ENCODE measurements at regions not wholly inside any gene's neighbourhood (a gene's known extent, or its start where the extent isn't known, plus 50 kb on each side); places are given as distances from the start of the nearest gene placed in this dataset.

DNA sequence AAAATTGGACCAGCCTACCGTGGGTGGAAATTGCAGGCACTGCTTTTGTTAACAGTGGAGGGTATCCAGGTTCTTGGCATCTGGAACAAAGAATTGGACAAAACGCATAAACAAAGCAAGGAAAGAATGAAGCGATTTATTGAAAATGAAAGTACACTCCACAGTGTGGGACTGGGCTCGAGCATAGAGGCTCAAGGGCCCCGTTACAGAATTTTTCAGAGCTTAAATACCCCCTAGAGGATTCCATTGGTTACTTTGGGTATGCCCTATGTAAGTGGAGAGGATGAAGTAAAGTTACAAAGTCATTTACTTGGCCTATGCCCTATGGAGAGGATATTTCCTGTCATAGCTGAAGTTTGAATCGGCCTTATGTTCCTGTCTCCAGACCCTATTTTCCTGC is 85.3 kb downstream of the GLUD2 start:
- TF ChIP-seq, protein P1, sequence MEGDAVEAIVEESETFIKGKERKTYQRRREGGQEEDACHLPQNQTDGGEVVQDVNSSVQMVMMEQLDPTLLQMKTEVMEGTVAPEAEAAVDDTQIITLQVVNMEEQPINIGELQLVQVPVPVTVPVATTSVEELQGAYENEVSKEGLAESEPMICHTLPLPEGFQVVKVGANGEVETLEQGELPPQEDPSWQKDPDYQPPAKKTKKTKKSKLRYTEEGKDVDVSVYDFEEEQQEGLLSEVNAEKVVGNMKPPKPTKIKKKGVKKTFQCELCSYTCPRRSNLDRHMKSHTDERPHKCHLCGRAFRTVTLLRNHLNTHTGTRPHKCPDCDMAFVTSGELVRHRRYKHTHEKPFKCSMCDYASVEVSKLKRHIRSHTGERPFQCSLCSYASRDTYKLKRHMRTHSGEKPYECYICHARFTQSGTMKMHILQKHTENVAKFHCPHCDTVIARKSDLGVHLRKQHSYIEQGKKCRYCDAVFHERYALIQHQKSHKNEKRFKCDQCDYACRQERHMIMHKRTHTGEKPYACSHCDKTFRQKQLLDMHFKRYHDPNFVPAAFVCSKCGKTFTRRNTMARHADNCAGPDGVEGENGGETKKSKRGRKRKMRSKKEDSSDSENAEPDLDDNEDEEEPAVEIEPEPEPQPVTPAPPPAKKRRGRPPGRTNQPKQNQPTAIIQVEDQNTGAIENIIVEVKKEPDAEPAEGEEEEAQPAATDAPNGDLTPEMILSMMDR (IDR thresholded peaks at IDR 0.05): no peak
- TF ChIP-seq POLR2AphosphoS5 (IDR thresholded peaks at IDR 0.05; ENCODE audit: low read depth, low read length): no peak
- TF ChIP-seq, protein P2, sequence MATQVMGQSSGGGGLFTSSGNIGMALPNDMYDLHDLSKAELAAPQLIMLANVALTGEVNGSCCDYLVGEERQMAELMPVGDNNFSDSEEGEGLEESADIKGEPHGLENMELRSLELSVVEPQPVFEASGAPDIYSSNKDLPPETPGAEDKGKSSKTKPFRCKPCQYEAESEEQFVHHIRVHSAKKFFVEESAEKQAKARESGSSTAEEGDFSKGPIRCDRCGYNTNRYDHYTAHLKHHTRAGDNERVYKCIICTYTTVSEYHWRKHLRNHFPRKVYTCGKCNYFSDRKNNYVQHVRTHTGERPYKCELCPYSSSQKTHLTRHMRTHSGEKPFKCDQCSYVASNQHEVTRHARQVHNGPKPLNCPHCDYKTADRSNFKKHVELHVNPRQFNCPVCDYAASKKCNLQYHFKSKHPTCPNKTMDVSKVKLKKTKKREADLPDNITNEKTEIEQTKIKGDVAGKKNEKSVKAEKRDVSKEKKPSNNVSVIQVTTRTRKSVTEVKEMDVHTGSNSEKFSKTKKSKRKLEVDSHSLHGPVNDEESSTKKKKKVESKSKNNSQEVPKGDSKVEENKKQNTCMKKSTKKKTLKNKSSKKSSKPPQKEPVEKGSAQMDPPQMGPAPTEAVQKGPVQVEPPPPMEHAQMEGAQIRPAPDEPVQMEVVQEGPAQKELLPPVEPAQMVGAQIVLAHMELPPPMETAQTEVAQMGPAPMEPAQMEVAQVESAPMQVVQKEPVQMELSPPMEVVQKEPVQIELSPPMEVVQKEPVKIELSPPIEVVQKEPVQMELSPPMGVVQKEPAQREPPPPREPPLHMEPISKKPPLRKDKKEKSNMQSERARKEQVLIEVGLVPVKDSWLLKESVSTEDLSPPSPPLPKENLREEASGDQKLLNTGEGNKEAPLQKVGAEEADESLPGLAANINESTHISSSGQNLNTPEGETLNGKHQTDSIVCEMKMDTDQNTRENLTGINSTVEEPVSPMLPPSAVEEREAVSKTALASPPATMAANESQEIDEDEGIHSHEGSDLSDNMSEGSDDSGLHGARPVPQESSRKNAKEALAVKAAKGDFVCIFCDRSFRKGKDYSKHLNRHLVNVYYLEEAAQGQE (IDR thresholded peaks at IDR 0.05; ENCODE audit: insufficient read depth in 1 of 2, low read depth in 2 of 2, low read length in 1 of 2): no peak

Data from Panc1 (cell line).